ENCODE measurements at regions not wholly inside any gene's neighbourhood (a gene's known extent, or its start where the extent isn't known, plus 50 kb on each side); places are given as distances from the start of the nearest gene placed in this dataset.

DNA sequence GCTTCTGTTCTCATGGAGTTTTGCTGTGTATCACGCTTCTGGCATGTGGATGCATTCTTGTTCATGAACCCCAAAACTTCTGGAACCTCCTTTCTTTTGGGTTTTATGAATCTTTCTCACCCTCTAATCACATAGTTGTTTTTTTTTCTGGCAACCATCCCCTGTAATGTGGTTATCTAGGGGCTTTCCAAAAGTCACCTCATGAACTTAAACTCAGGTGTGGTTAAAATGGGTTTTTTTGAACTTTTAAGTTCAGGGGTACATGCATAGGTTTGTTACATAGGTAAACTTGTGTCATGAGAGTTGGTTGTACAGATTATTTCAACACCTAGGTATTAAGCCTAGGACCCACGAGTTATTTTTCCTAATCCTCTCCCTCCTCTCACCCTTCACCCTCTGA lies 1099.4 kb upstream of the SLIT2 start:
- TF ChIP-seq, protein P1, sequence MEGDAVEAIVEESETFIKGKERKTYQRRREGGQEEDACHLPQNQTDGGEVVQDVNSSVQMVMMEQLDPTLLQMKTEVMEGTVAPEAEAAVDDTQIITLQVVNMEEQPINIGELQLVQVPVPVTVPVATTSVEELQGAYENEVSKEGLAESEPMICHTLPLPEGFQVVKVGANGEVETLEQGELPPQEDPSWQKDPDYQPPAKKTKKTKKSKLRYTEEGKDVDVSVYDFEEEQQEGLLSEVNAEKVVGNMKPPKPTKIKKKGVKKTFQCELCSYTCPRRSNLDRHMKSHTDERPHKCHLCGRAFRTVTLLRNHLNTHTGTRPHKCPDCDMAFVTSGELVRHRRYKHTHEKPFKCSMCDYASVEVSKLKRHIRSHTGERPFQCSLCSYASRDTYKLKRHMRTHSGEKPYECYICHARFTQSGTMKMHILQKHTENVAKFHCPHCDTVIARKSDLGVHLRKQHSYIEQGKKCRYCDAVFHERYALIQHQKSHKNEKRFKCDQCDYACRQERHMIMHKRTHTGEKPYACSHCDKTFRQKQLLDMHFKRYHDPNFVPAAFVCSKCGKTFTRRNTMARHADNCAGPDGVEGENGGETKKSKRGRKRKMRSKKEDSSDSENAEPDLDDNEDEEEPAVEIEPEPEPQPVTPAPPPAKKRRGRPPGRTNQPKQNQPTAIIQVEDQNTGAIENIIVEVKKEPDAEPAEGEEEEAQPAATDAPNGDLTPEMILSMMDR (IDR thresholded peaks at IDR 0.05) = no peak
- TF ChIP-seq POLR2A (IDR thresholded peaks at IDR 0.05) = no peak
- no peak for TF ChIP-seq POLR2AphosphoS5 (IDR thresholded peaks at IDR 0.05)
